Stimulated activated CD4-positive, alpha-beta T cell treated with anti-CD3 and anti-CD28 coated beads, TNF-alpha, amount 100 ng/mL, for 4 hours (primary cell): ENCODE measurements at regions not wholly inside any gene's neighbourhood (a gene's known extent, or its start where the extent isn't known, plus 50 kb on each side); places are given as distances from the start of the nearest gene placed in this dataset.

Experiments used
- DNase-seq, 3 experiments: peaks; one replicate each; pipeline ENCODE4 v3.0.0-alpha.2; 2020; ENCODE audit warnings: low read depth in 3 of 3

DNA sequence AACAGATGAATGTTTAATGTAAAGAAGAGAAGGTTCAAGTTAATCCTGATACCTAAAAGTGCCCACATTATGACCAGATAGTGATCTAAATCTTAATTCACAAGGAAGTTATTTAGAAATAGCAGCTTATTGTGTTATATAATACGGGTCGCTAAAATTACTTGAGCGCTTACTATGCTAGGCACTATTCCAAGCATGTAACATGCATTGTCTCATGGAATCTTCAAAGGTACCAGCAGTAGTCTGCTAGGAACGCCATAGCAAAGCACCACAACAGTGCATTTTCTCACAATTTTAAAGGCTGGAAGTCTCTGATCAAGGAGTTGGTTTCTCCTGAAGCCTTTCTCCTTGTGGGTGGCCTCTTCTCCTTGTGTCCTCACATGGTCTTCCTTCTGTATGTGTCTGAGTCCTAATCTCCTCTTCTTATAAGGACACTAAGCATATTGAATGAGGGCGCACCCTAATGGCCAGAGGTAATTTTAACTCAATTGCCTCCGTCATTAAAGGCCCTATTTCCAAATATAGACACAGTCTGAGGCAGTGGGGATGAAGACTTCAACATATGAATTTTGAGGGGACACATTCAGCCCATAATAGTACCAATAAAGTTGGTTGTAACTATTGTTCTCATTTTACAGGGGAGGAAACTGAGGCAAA lies 118.4 kb downstream of the LRRC30 start:
- no peak for DNase-seq

DNA sequence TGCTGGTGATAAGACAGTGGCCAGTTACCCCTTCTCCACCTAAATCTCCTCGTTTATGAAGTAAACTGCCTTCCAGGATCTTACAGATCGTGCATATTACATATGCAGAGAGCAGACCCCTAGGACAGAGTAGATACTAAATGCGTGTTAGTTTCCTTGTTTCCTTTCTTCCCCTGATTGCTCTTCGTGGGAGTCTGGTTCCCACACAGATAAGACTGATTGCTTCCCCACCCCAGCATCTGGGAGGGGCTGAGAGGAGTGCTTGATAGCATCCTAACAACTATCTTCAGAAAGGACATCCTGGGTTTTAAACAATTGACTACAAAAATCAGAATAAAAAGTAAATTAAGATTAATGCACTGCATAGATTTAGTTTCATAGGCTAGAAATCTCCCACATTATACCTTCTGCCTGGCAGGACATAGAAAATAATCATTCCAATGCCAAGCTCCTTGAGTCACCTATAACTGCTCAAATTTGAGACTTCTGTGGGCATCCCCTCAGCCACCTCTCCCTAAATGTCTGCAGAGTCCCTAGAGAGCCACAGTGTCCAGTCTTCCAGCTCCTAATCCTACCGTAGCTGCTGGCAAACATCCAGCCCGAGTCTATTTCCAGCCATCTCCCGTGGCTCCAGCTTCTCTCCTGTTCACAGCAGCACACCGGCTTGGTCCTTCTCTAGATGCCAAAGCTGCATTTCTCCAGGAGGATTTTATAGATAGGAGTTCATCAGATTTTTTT lies 128.3 kb downstream of the LRRC30 start:
- no peak for DNase-seq

DNA sequence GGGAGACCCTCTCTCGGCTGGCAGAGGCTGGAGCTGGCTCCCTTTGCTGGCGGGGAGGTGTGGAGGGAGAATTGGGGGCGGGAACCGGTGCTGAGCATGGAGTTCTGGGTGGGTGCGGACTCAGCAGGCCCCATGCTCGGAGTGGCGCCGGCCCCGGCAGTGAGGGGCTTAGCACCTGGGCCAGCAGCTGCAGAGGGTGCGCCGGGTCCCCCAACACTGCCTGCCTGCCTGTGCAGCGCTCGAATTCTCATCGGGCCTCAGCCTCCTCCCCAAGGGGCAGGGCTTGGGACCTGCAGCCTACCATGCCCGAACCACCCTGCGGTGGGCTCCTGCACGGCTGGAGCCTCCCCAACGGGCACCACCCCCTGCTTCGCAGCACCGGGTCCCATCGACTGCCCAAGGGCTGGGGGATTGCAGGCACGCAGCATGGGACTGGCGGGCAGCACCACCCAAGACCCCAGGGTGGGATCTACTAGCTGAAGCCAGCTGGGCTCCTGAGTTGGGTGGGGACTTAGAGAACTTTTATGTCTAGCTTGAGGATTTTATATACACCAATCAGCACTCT lies 129.8 kb downstream of the LRRC30 start:
- no peak for DNase-seq

DNA sequence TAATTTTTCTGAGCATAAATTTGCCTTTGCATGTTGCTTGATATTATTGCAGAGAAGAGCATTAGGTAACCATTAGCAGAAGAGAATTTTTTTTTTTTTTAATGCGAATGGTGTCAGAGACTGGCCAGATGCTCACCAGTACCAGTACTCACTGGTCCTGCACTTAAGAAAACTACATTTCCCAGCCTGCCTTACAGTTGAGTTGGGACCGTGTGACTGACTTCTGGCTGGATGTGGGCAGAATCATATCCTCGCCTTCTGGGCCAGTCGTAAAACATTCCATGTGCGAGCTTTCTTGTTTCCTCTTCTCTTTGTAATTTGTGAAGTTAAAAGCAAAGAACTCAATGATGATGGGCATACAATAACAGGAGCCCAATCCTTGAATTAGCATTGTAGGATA lies 132.4 kb downstream of the LRRC30 start:
- no peak for DNase-seq

DNA sequence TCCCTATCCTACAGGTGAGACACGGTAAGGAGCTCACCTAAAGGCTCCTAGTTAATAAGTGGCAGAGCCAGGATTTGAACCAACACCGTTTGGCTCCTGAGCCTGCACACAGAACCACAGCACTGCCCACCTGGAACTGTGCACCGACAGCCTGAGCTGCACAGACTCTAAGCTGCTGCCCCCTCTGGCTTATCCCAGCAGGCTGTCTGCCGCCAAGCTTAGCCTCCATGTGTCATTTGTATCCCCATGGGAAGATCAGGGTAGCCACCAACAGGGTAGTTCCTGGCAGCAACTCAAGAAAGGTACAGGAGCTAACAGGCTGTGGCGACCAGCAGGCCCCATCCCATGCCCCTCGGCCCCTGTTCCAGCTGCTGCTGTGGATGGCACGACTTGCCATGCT lies 135.7 kb downstream of the LRRC30 start:
- DNase-seq: no peak

DNA sequence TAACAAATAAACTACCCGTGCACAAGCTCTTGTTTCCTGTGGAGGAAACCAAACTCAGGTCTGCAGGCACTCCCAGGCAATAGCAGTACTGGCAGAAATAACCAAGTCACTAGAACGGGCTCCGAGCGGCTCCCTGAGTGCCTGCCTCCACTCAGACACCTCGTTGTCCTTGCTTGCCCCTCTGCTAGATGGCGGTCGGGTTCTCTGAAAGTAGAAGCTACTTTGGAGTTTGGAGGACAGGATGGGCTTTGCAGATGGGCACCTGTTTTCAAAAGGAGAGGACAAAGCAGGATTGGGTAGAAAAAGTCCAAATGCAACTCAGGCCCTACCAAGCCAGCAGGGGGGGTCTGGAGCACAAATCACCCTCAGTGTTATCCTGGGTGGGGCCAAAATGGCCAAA lies 136.4 kb downstream of the LRRC30 start:
- peak in 1 of 3 experiments; percentile 1 for DNase-seq

DNA sequence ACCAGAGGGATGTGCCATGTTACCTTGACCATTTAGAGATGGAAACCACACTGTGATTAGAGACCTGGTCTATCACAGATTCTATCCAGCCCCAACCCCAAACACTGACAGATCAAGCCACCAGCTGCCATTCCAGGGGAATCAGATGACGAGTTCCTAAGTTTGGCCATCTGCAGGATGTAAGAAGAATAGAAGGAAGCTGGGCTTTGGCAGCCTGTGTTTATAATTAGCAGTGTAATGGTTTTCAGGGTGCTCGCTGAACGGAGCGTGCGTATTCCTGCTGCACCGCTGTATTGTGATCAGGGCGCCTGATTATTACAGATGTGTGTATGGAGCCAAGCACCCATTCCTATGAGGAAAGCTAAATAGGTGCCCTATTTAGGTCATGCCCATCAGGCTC lies 138.1 kb downstream of the LRRC30 start:
- DNase-seq: no peak

DNA sequence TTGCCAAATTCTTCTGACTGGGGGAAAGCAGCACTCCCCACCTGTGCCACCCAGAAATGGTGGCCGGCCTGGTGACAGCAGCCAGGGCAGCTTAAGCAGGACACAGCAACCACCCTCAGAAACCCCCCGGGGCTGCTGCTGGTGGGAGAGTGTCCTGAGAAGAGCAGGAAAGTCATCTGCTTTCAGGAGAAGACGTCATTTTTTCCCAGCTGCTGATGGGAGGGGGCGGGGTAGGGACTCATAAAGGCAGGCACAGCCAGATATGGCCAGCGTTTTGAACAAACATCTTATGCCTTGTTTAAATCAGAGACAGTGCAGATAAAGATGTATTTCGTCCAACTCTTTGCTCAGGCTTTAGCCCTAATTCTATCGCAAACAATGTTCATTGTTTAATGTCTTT lies 139.5 kb downstream of the LRRC30 start:
- no peak for DNase-seq

DNA sequence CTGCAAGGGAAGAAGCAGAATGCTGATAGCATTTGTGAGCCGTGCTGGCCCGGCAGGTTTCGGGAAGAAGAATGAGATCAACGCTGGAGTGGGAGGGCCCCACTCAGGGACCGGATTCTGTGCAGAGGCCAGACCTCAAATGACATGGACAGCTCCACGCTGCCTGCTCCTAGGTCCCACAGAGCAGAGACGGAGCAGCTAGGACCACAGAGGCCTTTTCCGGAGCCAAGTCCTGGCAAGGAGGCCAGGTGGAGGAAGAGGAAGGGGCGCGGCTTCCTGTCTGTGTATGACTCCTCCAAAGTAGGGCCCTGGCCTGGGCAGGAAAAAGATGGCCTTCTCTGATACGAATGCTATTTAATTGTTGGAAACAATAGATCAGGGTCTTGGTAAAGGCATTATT lies 139.9 kb downstream of the LRRC30 start:
- no peak for DNase-seq

DNA sequence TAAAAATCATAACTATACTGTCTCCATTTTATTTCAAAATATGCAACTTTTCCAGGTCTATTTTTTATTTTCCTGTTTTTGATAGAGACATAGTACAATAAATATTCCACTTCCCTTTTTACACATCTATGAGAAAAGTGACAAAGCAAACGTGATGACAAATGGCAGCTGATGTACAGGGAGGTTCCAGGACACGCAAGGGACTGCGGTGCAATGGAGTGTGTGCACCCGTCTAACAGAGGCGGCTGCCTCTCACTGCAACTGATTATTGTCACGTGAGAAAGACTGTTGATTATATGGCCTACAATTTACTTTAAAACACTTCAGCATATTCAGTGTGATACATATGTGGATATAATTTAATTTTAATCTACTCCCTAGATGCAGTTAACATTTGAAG lies 142.6 kb downstream of the LRRC30 start:
- DNase-seq: no peak

DNA sequence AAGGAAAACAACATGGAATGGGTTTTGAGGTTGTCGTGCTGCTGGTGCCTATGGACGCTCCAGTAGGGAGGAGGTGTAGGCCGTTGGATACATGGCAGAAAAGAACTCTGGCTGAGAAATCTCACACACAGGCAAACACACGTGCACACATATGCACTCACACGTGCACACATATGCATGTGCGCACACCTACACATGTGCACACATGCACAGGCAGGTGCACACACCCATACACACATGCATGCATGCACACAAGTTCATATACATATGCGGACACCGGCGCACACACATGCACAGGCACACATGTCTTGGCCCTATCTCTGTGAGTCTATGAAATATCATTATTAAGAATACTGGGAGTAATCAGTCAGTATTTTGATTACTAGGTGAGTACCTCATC lies 150.4 kb downstream of the LRRC30 start:
- no peak for DNase-seq

DNA sequence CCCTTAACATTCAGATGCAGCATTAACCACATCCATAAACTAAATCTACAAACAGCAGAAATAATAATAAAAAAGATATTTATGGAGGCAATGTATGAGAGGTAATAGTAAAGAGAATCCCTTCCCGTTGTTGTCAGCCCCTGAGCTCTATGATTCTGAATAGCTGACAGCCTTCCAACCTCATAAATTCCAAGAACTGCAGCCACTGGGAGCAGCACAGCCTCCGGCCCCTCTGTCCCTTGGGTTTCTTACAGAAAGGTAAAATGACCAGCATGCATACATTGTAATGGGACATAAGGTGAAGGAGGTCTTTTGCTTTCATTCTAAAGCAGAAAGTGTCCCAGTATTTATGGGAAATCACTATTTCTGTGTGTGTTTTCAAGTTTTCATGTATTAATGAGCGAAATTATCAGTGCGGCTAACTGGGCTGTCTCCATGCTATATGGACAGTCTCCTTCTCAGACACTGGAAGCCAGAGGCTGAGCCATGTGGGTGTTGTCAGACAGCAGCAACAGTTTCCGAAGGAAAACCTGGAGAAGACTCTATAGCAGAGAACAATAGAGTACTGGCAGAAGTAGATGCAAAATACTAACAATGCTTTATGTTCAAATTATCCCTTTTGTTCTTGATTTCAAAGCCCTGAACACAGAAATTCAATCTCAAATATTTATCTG lies 151.6 kb downstream of the LRRC30 start:
- DNase-seq: no peak

DNA sequence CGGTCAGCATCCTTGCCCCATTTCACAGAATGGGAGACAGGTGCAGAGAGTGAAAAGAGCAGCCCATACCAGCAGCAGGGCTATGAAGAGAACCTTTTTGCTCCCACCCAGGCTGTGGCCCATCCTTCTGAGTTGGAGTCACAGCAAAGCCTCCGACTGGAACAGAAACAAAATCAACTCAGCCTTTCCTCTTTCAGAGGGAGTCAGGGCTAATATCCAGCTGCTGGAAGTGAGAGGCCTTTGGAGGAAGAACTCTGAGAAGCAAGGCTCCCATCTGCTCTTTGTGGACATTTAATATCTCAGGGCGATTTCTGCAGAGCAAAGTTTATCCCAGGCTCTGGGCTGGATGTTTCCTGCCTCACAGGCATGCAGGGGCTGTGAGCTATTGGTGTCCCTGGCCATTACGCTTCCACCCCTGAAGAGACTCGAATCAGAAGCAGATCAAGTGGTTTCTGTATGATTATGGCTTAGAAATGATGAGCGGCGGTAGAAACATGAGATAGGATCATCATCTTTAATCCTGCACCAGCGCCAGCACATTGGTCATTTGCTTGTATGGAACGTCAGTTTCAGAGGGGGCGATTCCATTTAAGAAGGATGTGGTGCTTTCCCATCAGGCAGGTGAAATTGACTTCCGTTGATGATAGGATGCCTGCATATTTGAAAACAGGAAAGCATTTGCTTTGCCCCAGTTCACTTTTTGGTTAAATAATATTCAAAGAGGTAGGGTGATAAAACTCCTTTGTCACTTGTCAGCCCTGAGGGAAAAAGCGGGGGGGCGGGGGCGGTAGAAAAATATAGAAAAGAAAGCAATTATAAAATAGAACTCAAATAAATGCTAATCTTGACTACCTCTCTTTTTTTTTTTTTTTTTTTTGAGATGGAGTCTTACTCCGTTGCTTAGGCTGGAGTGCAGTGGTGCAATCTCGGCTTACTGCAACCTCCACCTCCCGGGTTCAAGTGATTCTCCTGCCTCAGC lies 152.4 kb downstream of the LRRC30 start:
- no peak for DNase-seq

DNA sequence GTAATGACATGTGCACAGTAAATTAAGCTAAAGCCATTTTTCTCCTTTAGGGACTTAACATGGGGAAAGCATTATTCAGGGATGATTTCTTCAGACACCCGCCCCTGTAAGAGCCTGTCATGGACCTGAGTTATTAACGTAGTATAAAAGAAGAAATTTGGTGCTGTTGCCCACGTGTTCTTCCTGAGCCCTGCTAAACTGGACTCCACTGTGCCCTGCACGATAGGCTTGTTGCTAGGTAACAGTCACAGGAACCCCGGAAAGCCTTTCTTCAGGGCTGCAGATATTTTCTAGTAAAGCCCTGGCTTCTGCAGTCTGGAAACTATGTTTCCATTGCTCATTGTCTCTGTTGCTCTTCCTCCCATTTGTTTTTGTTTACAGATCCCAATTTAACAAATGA lies 157.9 kb downstream of the LRRC30 start:
- DNase-seq: no peak

DNA sequence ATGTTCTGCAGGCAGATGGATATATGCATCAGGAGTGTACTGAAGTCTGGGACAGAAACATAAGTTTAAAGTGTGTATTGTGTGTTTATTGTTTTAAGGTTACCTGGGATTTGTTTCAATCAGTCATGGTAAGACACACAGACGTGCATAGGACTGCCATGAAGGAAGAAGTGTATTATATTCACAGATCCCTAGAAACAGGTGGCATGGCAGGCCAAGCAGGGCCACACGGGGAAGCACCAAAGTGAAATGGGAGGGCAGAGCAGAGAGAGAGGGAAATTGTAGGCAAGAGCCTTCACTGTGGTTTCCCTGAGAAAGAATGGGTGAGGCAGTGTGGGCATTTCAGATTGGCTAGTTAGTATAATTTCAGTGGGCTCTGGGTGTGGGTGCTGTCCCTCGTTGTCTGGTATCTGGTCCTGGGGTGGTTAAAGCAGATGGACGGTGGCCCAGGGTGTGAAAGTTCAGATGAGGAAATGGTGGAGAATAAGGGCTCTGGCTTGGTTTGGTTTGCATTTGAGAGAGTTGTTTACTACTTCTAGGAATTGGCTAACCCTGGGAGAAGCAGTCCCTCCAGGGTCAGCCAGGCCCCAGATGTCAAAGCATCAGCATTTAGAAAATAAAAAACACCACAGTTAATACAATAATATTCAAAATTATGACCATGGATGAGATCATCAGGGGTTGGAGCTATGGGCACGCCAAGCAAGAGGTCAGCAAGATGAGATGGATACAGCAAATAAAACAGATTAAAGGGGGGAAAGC lies 160.0 kb downstream of the LRRC30 start:
- DNase-seq: no peak

DNA sequence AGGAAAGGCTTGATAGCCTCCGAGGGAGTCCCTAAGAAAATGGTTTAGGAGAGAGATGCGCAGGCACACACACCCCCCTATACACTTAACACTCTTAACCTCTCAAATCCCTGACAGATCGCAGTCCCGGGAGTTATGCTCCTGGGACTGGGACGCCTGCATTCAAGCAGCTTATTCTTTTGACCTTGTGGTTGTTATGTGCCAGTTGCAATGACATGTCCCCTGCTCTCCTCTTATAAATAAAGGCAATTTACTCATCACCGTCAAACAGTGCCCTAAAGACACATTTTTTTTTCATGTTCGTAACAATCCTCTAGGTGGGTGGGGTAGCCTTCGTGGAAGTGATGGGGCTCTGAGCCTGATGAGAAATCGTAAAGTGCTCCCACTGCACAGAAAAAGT lies 162.2 kb downstream of the LRRC30 start:
- DNase-seq: no peak

DNA sequence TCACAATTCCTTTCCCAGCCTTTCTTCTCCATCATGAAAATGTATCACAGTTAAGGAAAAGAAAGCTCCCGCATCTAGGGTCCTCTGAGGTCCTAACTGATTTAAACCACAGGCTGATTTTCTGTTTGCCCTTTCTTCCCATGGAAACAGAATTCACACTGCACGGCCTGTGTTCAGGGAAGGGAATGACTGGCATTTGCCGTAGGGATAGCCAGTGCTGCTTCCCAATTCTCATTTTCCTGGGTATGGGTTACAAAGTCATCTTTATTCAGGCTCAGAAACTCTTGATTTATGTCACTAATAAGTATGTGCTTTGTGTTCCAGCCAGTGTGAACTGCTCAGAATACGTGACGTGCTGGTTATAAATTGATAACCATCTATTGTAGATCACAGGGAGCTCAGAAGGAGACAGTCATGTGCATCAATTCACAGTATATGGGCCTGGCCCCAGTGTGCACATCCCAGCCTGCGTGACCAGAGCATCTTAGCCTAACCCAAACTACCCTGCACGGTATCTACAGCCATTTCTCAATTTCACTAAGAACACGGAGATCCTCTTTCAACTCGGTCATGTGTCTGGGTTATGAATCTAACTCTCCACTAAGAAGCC lies 163.3 kb downstream of the LRRC30 start:
- DNase-seq: no peak

DNA sequence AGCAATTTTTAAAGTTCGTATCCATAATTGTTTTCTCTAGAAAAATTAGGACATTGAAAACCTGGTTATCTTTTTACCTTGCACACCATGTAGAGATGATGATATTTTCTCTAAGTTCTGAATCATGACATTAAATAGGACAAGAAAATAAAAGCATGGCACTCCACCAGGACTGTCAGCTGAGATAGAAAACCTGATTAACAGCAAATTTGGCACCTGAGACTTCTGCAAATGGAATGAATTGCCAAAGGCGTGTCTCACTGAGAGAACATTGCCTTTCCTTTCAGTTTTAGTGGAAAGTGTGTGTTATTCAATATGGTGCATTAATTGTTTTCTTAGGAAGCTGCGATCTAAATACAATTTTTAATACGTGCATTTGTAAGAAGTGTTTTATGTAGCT lies 164.7 kb downstream of the LRRC30 start:
- DNase-seq: no peak

DNA sequence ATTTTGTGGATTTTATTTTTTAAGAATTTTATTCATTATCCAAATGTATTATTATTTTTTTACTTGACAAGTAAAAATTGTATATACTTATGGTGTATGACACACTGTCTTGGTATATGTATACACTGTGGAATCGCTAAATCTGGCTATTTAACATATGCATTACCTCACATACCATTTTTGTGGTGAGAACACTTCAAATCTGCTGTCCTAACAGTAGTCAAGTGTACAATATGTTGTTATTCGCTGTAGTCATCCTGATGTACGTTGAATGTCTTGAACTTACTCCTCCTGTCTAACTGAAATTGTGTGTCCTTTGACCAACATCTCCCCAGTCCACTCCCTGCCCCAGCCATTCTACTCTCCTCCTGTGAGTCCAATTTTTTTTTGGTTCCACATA lies 153.2 kb upstream of the PTPRM start:
- no peak for DNase-seq

DNA sequence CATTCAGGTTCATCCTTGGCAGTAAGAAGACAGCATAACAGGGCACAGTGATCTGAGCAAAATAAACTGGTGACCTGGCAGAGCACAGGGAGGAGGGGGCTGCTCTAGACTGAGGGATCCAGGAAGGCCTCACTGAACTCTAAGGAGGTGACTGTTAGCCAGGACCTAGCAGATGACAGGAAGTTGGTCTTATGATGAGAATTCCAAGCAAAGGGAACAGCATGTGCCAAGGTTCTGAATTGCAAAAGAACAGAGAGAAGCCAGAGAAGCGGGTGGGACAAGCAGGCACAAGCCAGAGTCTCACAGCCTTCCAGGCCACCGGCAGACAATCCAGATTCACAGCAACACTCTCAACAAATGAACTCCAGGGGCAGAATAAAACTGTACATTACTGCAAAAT lies 152.7 kb upstream of the PTPRM start:
- no peak for DNase-seq
